DOHH2 (cell line): ENCODE measurements at regions not wholly inside any gene's neighbourhood (a gene's known extent, or its start where the extent isn't known, plus 50 kb on each side); places are given as distances from the start of the nearest gene placed in this dataset.
"Not testable (repeated sequence)": the region's sequence is repeated elsewhere in the genome, so short reads cannot be mapped to it uniquely, and the experiment has no call there.

Source experiments
- H3F3A ChIP-seq: fragments of 200-600 bp; sonication (generic), shearing (Covaris generic); 2 replicates; pipeline ENCODE4 v1.6.0; 2016; ENCODE audit warnings: antibody characterized with exemption, mild to moderate bottlenecking; ENCODE audit not compliant: control insufficient read depth, insufficient read depth
- H3K27ac ChIP-seq: fragments of 200-600 bp; sonication (generic); 2 replicates; pipeline ENCODE4 v1.5.1; 2014; ENCODE audit warnings: low read depth, mild to moderate bottlenecking, low read length, moderate library complexity
- H3K27me3 ChIP-seq: fragments of 200-600 bp; sonication (generic); 2 replicates; pipeline ENCODE4 v1.6.1; 2014; ENCODE audit warnings: mild to moderate bottlenecking, low read length, mixed read lengths; ENCODE audit not compliant: control insufficient read depth
- H3K36me3 ChIP-seq: fragments of 200-600 bp; sonication (generic); 2 replicates; pipeline ENCODE4 v1.6.1; 2014; ENCODE audit warnings: mild to moderate bottlenecking, low read length, moderate library complexity, mixed read lengths; ENCODE audit not compliant: control insufficient read depth
- H3K4me1 ChIP-seq: fragments of 200-600 bp; sonication (generic); 2 replicates; pipeline ENCODE4 v1.6.1; 2014; ENCODE audit warnings: mild to moderate bottlenecking, low read length, mixed read lengths; ENCODE audit not compliant: control insufficient read depth
- H3K4me2 ChIP-seq: fragments of 200-600 bp; sonication (generic); 2 replicates; pipeline ENCODE4 v1.6.0; 2014; ENCODE audit warnings: mild to moderate bottlenecking, low read length, moderate library complexity
- H3K4me3 ChIP-seq: fragments of 200-600 bp; sonication (generic); 2 replicates; pipeline ENCODE4 v1.5.1; 2014; ENCODE audit warnings: mild to moderate bottlenecking, low read length, mixed read lengths
- H3K79me2 ChIP-seq: fragments of 200-600 bp; sonication (generic); 2 replicates; pipeline ENCODE4 v1.6.1; 2014; ENCODE audit warnings: mild to moderate bottlenecking, low read length, mixed read lengths; ENCODE audit not compliant: control insufficient read depth
- H3K9me2 ChIP-seq: fragments of 200-600 bp; sonication (generic); replicated peaks from 2 replicates; pipeline ENCODE4 v1.6.1; 2014; ENCODE audit warnings: mild to moderate bottlenecking, low read length, mixed read lengths; ENCODE audit not compliant: control insufficient read depth
- H3K9me3 ChIP-seq: fragments of 200-600 bp; sonication (generic); 2 replicates; pipeline ENCODE4 v1.6.1; 2014; ENCODE audit warnings: antibody characterized with exemption, low read length, mixed read lengths; ENCODE audit not compliant: control insufficient read depth, insufficient read depth
- H4K20me1 ChIP-seq: fragments of 200-600 bp; sonication (generic); 2 replicates; pipeline ENCODE4 v1.6.0; 2014; ENCODE audit warnings: low read depth, mild to moderate bottlenecking, antibody characterized with exemption, low read length, moderate library complexity; ENCODE audit not compliant: control insufficient read depth, insufficient read depth
- CTCF ChIP-seq: fragments of 200-600 bp; sonication (generic); IDR thresholded peaks from one replicate; pipeline ENCODE4 v1.5.1; 2014; ENCODE audit warnings: antibody characterized with exemption, mild to moderate bottlenecking, low read depth, low read length; ENCODE audit not compliant: poor library complexity, severe bottlenecking
- EZH2phosphoT487 ChIP-seq: fragments of 200-600 bp; sonication (generic); IDR thresholded peaks from 2 replicates; pipeline ENCODE4 v1.6.1; 2017; ENCODE audit warnings: borderline replicate concordance, mild to moderate bottlenecking, antibody characterized with exemption, low read length, moderate library complexity, mixed read lengths

GRCh38 chr20:22851679-22852346 lies 183.3 kb upstream of the SSTR4 start:
- not testable (repeated sequence) for H3K27ac ChIP-seq

GRCh38 chr20:22861231-22861980 lies 173.7 kb upstream of the SSTR4 start:
- TF ChIP-seq CTCF (no peak), EZH2phosphoT487 (no peak)
- Histone ChIP-seq H3K4me2 (no peak overlapping the region), H3K9me3 (no peaks in the 10 kb centered on the region), H3K27ac (no peak overlapping the region), H3K36me3 (no peaks in the 10 kb centered on the region), H4K20me1 (no peaks in the 10 kb centered on the region), H3F3A (no peaks in the 10 kb centered on the region), H3K27me3 (no peaks in the 10 kb centered on the region), H3K9me2 (no peaks in the 10 kb centered on the region), H3K4me1 (no peaks in the 10 kb centered on the region), H3K79me2 (no peaks in the 10 kb centered on the region), H3K4me3 (no peak overlapping the region)

More at GRCh38 chr20:22851679-22852346, 183.3 kb upstream of the SSTR4 start:
- H3K9me3 ChIP-seq, H4K20me1 ChIP-seq, H3K27me3 ChIP-seq, H3K4me2 ChIP-seq, H3K79me2 ChIP-seq, H3K4me1 ChIP-seq, H3K4me3 ChIP-seq, H3K9me2 ChIP-seq, H3F3A ChIP-seq, H3K36me3 ChIP-seq: not testable (repeated sequence)
- TF ChIP-seq CTCF, result peak; percentile 44

GRCh38 chr20:22861990-22862389 lies 173.1 kb upstream of the SSTR4 start:
- no peak overlapping the region for H3K4me2 ChIP-seq
- TF ChIP-seq EZH2phosphoT487, result no peak
- TF ChIP-seq CTCF, result no peak
- no peaks in the 10 kb centered on the region for H3K79me2 ChIP-seq
- no peak overlapping the region for H3K27ac ChIP-seq
- H3K9me2 ChIP-seq, result no peaks in the 10 kb centered on the region
- H3F3A ChIP-seq, result no peaks in the 10 kb centered on the region
- no peaks in the 10 kb centered on the region for H4K20me1 ChIP-seq
- no peak overlapping the region for H3K4me3 ChIP-seq
- H3K9me3 ChIP-seq, result no peaks in the 10 kb centered on the region
- no peaks in the 10 kb centered on the region for H3K4me1 ChIP-seq
- no peaks in the 10 kb centered on the region for H3K36me3 ChIP-seq
- no peaks in the 10 kb centered on the region for H3K27me3 ChIP-seq
